Calu3 (cell line): ENCODE measurements at regions not wholly inside any gene's neighbourhood (a gene's known extent, or its start where the extent isn't known, plus 50 kb on each side); places are given as distances from the start of the nearest gene placed in this dataset.

Experiments used
- BruUV-seq: library from RNA; stranded (reverse); fragments of 400-500 nt; replicated peaks from 2 replicates; lab custom pipeline; 2021; lab: Mats Ljungman, UMichigan
- CTCF ChIA-PET: fragments of 300-600 bp; sonication (Branson Sonifier 250); formaldehyde crosslinking; loops from one replicate; lab custom pipeline; 2022; ENCODE audit warnings: antibody characterized with exemption; lab: Charles Lee
- DNase-seq: peaks from one replicate; pipeline ENCODE4 v3.0.0; 2022
- H3K27ac Mint-ChIP-seq: one replicate; pipeline ENCODE4 v1.8.0; 2022; ENCODE audit warnings: mixed read lengths; ENCODE audit not compliant: unreplicated experiment
- H3K27me3 Mint-ChIP-seq: one replicate; pipeline ENCODE4 v1.8.0; 2022; ENCODE audit warnings: mixed read lengths; ENCODE audit not compliant: unreplicated experiment
- H3K36me3 Mint-ChIP-seq: one replicate; pipeline ENCODE4 v1.8.0; 2022; ENCODE audit warnings: mild to moderate bottlenecking, moderate library complexity, mixed read lengths; ENCODE audit not compliant: insufficient read depth, unreplicated experiment
- H3K4me1 Mint-ChIP-seq: one replicate; pipeline ENCODE4 v1.8.0; 2022; ENCODE audit warnings: mild to moderate bottlenecking, low read depth, mixed read lengths; ENCODE audit not compliant: unreplicated experiment
- H3K4me3 Mint-ChIP-seq: one replicate; pipeline ENCODE4 v1.8.0; 2022; ENCODE audit warnings: mild to moderate bottlenecking, low read depth, moderate library complexity, mixed read lengths; ENCODE audit not compliant: unreplicated experiment
- H3K9me3 Mint-ChIP-seq: one replicate; pipeline ENCODE4 v1.8.0; 2022; ENCODE audit warnings: low read depth, mixed read lengths; ENCODE audit not compliant: unreplicated experiment
- intact Hi-C: fragments of 100-400 bp; cut with micrococcal nuclease; formaldehyde crosslinking; loops from one replicate; pipeline ENCODE4 v1.10.0; 2022; ENCODE audit not compliant: unreplicated experiment
- TF ChIP-seq, protein P1 (sequence below): fragments of 200-600 bp; IDR thresholded peaks from one replicate; pipeline ENCODE4 v1.8.0; 2022; ENCODE audit warnings: antibody characterized with exemption; ENCODE audit not compliant: unreplicated experiment

GRCh38 chr1:10892138-10893065 is 96.0 kb upstream of the CASZ1 start:
- H3K9me3 Mint-ChIP-seq, result no peaks in the 10 kb centered on the region
- H3K36me3 Mint-ChIP-seq, result peaks cover 5% of the 10 kb centered on the region
- no peak overlapping the region for H3K4me3 Mint-ChIP-seq
- H3K27ac Mint-ChIP-seq, result no peak overlapping the region
- intact Hi-C loops, result no loop called here
- H3K4me1 Mint-ChIP-seq, result peaks cover 27% of the 10 kb centered on the region
- TF ChIP-seq, protein P1, sequence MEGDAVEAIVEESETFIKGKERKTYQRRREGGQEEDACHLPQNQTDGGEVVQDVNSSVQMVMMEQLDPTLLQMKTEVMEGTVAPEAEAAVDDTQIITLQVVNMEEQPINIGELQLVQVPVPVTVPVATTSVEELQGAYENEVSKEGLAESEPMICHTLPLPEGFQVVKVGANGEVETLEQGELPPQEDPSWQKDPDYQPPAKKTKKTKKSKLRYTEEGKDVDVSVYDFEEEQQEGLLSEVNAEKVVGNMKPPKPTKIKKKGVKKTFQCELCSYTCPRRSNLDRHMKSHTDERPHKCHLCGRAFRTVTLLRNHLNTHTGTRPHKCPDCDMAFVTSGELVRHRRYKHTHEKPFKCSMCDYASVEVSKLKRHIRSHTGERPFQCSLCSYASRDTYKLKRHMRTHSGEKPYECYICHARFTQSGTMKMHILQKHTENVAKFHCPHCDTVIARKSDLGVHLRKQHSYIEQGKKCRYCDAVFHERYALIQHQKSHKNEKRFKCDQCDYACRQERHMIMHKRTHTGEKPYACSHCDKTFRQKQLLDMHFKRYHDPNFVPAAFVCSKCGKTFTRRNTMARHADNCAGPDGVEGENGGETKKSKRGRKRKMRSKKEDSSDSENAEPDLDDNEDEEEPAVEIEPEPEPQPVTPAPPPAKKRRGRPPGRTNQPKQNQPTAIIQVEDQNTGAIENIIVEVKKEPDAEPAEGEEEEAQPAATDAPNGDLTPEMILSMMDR, result no peak
- no peak for DNase-seq
- CTCF ChIA-PET, result interaction anchor here (0.6 kb wide), 1 partner anchor 401 kb away, joined by 3 read pairs; no protein-coding TSS in a partner anchor
- H3K27me3 Mint-ChIP-seq, result peaks cover 22% of the 10 kb centered on the region
- BruUV-seq, result no TSS peak

GRCh38 chr1:10895621-10896020 is 99.2 kb upstream of the CASZ1 start:
- BruUV-seq, result no TSS peak
- no peaks in the 10 kb centered on the region for H3K9me3 Mint-ChIP-seq
- DNase-seq, result no peak
- CTCF ChIA-PET, result no interaction called here
- intact Hi-C loops, result no loop called here
- H3K27me3 Mint-ChIP-seq, result peaks cover under 1% of the 10 kb centered on the region
- TF ChIP-seq, protein P1, result no peak
- H3K27ac Mint-ChIP-seq, result no peak overlapping the region
- peaks cover 1% of the 10 kb centered on the region for H3K36me3 Mint-ChIP-seq
- peaks cover 19% of the 10 kb centered on the region for H3K4me1 Mint-ChIP-seq
- H3K4me3 Mint-ChIP-seq, result no peak overlapping the region

DNA sequence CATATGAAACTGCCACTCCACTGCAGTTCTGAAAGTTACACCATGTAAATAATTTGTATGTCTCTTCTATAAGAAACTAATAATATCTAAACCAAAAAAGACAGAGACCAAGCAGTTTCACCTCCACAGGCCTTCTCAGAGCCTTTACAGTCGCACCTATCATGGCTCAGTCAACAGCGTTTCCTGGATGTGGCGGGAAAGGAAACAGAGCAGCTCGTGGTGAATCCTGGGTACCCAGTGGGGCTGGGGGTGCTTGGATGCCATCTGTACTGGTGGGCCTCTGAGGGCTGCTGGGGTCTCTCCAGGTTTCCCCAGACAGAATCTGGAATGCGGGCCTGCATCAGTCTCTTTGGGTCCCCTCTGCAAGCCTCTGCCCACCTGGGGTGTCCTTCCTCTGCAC is 100.2 kb upstream of the CASZ1 start:
- CTCF ChIA-PET, result no interaction called here
- no peaks in the 10 kb centered on the region for H3K9me3 Mint-ChIP-seq
- TF ChIP-seq, protein P1, result no peak
- H3K27ac Mint-ChIP-seq, result no peak overlapping the region
- BruUV-seq, result no TSS peak
- H3K27me3 Mint-ChIP-seq, result no peaks in the 10 kb centered on the region
- no peak overlapping the region for H3K4me3 Mint-ChIP-seq
- peaks cover 8% of the 10 kb centered on the region for H3K4me1 Mint-ChIP-seq
- DNase-seq, result no peak
- intact Hi-C loops, result no loop called here
- H3K36me3 Mint-ChIP-seq, result peaks cover 7% of the 10 kb centered on the region

DNA sequence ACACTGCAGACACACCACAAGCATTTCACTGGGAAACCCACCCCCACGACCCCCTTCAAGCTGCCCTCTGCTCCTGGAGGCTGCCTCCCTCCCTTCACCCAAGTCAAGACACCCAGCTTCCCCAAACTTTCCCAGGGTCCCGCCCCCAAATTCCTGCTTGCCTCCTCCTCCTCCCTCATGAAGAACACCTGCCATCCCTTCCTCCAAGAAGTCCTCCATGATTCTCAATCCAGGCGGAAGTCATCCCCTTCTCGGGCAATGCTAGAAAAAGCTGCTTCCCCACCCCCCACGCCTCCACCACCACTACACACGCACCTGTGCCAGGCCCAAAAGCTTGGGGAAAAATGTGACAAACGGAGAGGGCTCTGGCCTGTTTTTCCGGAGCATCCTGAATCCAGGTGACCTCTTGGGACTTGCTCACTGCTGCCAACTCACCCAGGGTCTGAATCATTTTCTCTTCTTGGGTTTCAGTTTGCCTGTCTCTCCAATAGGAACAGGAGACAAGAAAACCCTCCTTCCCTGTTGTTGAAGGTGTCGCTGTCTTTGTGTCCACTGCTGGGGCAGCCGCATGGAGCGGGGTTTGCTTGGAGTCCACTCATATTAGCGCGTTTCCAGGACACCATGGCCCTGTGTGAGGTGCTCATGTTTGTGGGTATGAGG is 101.0 kb upstream of the CASZ1 start:
- no TSS peak for BruUV-seq
- CTCF ChIA-PET, result no interaction called here

More for the DNA sequence above, 101.0 kb upstream of the CASZ1 start:
- Mint-ChIP-seq H3K36me3 (peaks cover 7% of the 10 kb centered on the region), H3K27me3 (no peaks in the 10 kb centered on the region), H3K27ac (no peak overlapping the region), H3K4me1 (peaks cover 2% of the 10 kb centered on the region), H3K9me3 (no peaks in the 10 kb centered on the region), H3K4me3 (no peak overlapping the region)
- TF ChIP-seq, protein P1, result no peak
- intact Hi-C loops, result no loop called here
- no peak for DNase-seq
